ENCODE measurements at regions not wholly inside any gene's neighbourhood (a gene's known extent, or its start where the extent isn't known, plus 50 kb on each side); places are given as distances from the start of the nearest gene placed in this dataset.

DNA sequence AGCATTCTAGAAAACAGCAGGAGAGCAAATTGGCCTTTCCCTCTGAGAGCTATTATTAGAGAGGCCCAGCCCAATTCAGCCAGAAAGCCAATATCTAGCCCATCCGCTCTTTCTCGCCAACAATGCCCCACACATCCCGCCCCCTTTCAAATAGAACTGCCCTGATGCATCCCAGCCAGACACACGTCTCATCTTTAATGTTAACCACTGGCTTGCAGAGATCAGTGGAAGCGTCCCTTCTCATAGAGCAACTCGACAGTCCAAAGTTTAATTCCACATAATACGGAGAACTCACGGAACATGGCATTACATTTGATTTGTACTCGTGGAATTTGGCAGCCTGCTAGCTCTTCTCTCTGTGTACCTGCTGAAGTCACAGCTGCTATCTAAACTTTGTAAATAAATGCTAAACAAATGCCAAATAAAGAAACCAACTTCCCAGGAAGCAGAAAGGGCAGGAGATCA, 304.4 kb downstream of the DHX15 start:
- TF ChIP-seq POLR2A (IDR thresholded peaks at IDR 0.05): no peak
- TF ChIP-seq, protein P1, sequence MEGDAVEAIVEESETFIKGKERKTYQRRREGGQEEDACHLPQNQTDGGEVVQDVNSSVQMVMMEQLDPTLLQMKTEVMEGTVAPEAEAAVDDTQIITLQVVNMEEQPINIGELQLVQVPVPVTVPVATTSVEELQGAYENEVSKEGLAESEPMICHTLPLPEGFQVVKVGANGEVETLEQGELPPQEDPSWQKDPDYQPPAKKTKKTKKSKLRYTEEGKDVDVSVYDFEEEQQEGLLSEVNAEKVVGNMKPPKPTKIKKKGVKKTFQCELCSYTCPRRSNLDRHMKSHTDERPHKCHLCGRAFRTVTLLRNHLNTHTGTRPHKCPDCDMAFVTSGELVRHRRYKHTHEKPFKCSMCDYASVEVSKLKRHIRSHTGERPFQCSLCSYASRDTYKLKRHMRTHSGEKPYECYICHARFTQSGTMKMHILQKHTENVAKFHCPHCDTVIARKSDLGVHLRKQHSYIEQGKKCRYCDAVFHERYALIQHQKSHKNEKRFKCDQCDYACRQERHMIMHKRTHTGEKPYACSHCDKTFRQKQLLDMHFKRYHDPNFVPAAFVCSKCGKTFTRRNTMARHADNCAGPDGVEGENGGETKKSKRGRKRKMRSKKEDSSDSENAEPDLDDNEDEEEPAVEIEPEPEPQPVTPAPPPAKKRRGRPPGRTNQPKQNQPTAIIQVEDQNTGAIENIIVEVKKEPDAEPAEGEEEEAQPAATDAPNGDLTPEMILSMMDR (IDR thresholded peaks at IDR 0.05): no peak
